HEK293 (cell line): ENCODE measurements at regions not wholly inside any gene's neighbourhood (a gene's known extent, or its start where the extent isn't known, plus 50 kb on each side); places are given as distances from the start of the nearest gene placed in this dataset.

Source experiments
- CTCF ChIP-seq: fragments of 450-650 bp; formaldehyde crosslinking; IDR thresholded peaks from 2 replicates; pipeline ENCODE4 v1.5.1; 2016; ENCODE audit warnings: missing biosample characterization, missing genetic modification characterization
- GLI4 ChIP-seq: fragments of 450-650 bp; formaldehyde crosslinking; IDR thresholded peaks from 2 replicates; pipeline ENCODE4 v1.5.1; 2016; ENCODE audit warnings: missing biosample characterization, missing genetic modification characterization
- PRDM2 ChIP-seq: fragments of 450-650 bp; formaldehyde crosslinking; IDR thresholded peaks from 2 replicates; pipeline ENCODE4 v1.5.1; 2016; ENCODE audit warnings: missing biosample characterization, missing genetic modification characterization, borderline replicate concordance
- TSHZ1 ChIP-seq: fragments of 450-650 bp; formaldehyde crosslinking; IDR thresholded peaks from 2 replicates; pipeline ENCODE4 v1.5.1; 2016; ENCODE audit warnings: missing biosample characterization, missing genetic modification characterization, borderline replicate concordance
- ZBTB1 ChIP-seq: fragments of 450-650 bp; formaldehyde crosslinking; IDR thresholded peaks from 2 replicates; pipeline ENCODE4 v1.5.1; 2016; ENCODE audit warnings: missing biosample characterization, missing genetic modification characterization
- ZNF133 ChIP-seq: fragments of 450-650 bp; formaldehyde crosslinking; IDR thresholded peaks from 2 replicates; pipeline ENCODE4 v1.5.1; 2016; ENCODE audit warnings: missing biosample characterization, missing genetic modification characterization
- ZNF140 ChIP-seq: fragments of 450-650 bp; formaldehyde crosslinking; IDR thresholded peaks from 2 replicates; pipeline ENCODE4 v1.5.1; 2016; ENCODE audit warnings: missing biosample characterization, missing genetic modification characterization
- ZNF362 ChIP-seq: fragments of 450-650 bp; formaldehyde crosslinking; IDR thresholded peaks from 2 replicates; pipeline ENCODE4 v1.5.1; 2016; ENCODE audit warnings: missing biosample characterization, missing genetic modification characterization
- ZNF37A ChIP-seq: fragments of 450-650 bp; IDR thresholded peaks from 2 replicates; pipeline ENCODE4 v1.5.1; 2018; ENCODE audit warnings: missing biosample characterization, missing genetic modification characterization
- ZNF76 ChIP-seq: fragments of 450-650 bp; formaldehyde crosslinking; IDR thresholded peaks from 2 replicates; pipeline ENCODE4; 2016; ENCODE audit warnings: low read depth, missing biosample characterization, missing genetic modification characterization, borderline replicate concordance
- ZNF776 ChIP-seq: fragments of 450-650 bp; formaldehyde crosslinking; IDR thresholded peaks from 2 replicates; pipeline ENCODE4 v1.5.0; 2017; ENCODE audit warnings: missing biosample characterization, missing genetic modification characterization, borderline replicate concordance
- ZNF777 ChIP-seq: fragments of 450-650 bp; formaldehyde crosslinking; IDR thresholded peaks from 2 replicates; pipeline ENCODE4 v1.5.1; 2017; ENCODE audit warnings: missing biosample characterization, missing genetic modification characterization, borderline replicate concordance

- TF ChIP-seq CTCF (tag by site-specific recombination) (no peak), ZNF776 (tag by site-specific recombination) (no peak), PRDM2 (no peak), ZNF133 (tag by site-specific recombination) (no peak), ZNF37A (tag by site-specific recombination) (no peak), TSHZ1 (no peak), ZBTB1 (tag by site-specific recombination) (no peak), ZNF362 (tag by site-specific recombination) (no peak), ZNF76 (tag by site-specific recombination) (no peak), ZNF777 (tag by site-specific recombination) (no peak), ZNF140 (no peak), GLI4 (tag by site-specific recombination) (no peak)
Measured at GRCh38 chr16:63050391-63050790, 1014.2 kb upstream of the CDH8 start.
